Heart left ventricle (tissue), 16 donors: ENCODE measurements at regions not wholly inside any gene's neighbourhood (a gene's known extent, or its start where the extent isn't known, plus 50 kb on each side); places are given as distances from the start of the nearest gene placed in this dataset.

Experiments used
- ATAC-seq, 4 donors: fragments of 200-7000 bp; cut with Tn5 transposase; one replicate each; pipeline ENCODE4 v1.9.1; 2020 to 2022; ENCODE audit warnings: moderate library complexity in 4 of 4, mild to moderate bottlenecking in 3 of 4, moderate number of reproducible peaks in 1 of 4
- DNase-seq, 5 donors: peaks; one replicate each; pipeline ENCODE4 v3.0.0-alpha.2; 2020
- H3K27ac ChIP-seq, 12 donors: fragments of 200-600 bp; sonication (generic) in 4 of 12; one replicate each; pipeline versions ENCODE4 v1.5.0 to v1.8.0; 2016 to 2022; ENCODE audit warnings: mild to moderate bottlenecking in 2 of 12
- H3K27me3 ChIP-seq, 9 donors: fragments of 200-600 bp; sonication (generic) in 2 of 9; one replicate each; pipeline versions ENCODE4 v1.5.1 to v1.8.0; 2016 to 2022; ENCODE audit warnings: mild to moderate bottlenecking in 3 of 9
- H3K36me3 ChIP-seq, 9 donors: fragments of 200-600 bp; sonication (generic) in 2 of 9; one replicate each; pipeline versions ENCODE4 v1.5.0 to v1.8.0; 2018 to 2022; ENCODE audit warnings: mild to moderate bottlenecking in 2 of 9
- H3K4me1 ChIP-seq, 12 donors: fragments of 200-600 bp; sonication (generic) in 4 of 12; one replicate each; pipeline versions ENCODE4 v1.5.0 to v1.8.0; 2016 to 2022; ENCODE audit warnings: mild to moderate bottlenecking in 3 of 12
- H3K4me3 ChIP-seq, 12 donors: fragments of 200-600 bp; sonication (generic) in 4 of 12; one replicate each; pipeline versions ENCODE4 v1.5.0 to v1.8.0; 2017 to 2022; ENCODE audit warnings: mild to moderate bottlenecking in 9 of 12, moderate library complexity in 4 of 12
- H3K9me3 ChIP-seq, 12 donors: fragments of 200-600 bp; sonication (generic) in 4 of 12; one replicate each; pipeline versions ENCODE4 v1.5.0 to v1.8.0; 2016 to 2022; ENCODE audit warnings: mild to moderate bottlenecking in 1 of 12
- POLR2A ChIP-seq, 2 donors: fragments of 450-650 bp; IDR thresholded peaks; one replicate each; pipeline ENCODE4 v1.6.1; 2017; ENCODE audit warnings: antibody characterized with exemption in 2 of 2, mild to moderate bottlenecking in 2 of 2, moderate library complexity in 2 of 2
- WGBS, 4 donors: extraction: QIAGEN DNeasy Blood & Tissue Kit in 2 of 4; methylation state at CpG; one replicate each; pipeline versions ENCODE4 v1.1.5 to v1.1.7; 2013 to 2018; 5-methylcytosine and 5-hydroxymethylcytosine counted together
- intact Hi-C, 10 donors: fragments of 100-400 bp; cut with DNase I; formaldehyde crosslinking; loops; one replicate each; pipeline versions ENCODE4 v1.11.1 to v1.14.2; 2022
- TF ChIP-seq, protein P1 (sequence below), 12 donors: fragments of 200-600 bp; sonication (generic) in 4 of 12; IDR thresholded peaks; one replicate each; pipeline versions ENCODE4 v1.5.0 to v1.8.0; 2018 to 2022; ENCODE audit warnings: antibody characterized with exemption in 12 of 12, mild to moderate bottlenecking in 5 of 12
- donor health status: ischemic (EF 13 %, LVEDD 7.1; RV severe dilation, severe dysfunction).
- donor health status: healthy with polysubstance abuse.
- donor health status: DM: no; HTN: yes; CAD: no.
- donor health status: DM: no; HTN: no; CAD: no.
- donor health status: ischemic (EF 25% LVEDD 6.9; RV normal size, moderate dysfunction).
- donor health status: ischemic (EF 25% LVEDD 5.7; RV mildly dilated, moderate dysfunction).
- donor health status: healthy.
- donor health status: DM: yes; HTN: yes; CAD: no.
- donor health status: ischemic (EF 35%, LVEDD 5.7; RV mildly dilated, moderate dysfunction).
- donor health status: nonischemic (EF 11% LVEDD 7.7; RV severe dilation, severe dysfunction).
- donor health status: DM: yes; HTN: yes; CAD: no.
- donor health status: PGD.
- donor health status: ischemic (EF 29% LVEDD 5.4; RV normal size, mild dysfunction).
- donor health status: nonischemic (EF 23%, LVEDD 6.1; RV moderate dilation, normal function).

GRCh38 chr7:113998934-113999333 lies 80.1 kb upstream of the PPP1R3A start:
- Histone ChIP-seq H3K36me3 (no peaks in the 10 kb centered on the region), H3K27ac (no peak overlapping the region), H3K4me1 (no peaks in the 10 kb centered on the region), H3K27me3 (no peaks in the 10 kb centered on the region), H3K9me3 (peaks cover 0 to 24% (median 3%) of the 10 kb centered on the region in 12 donors), H3K4me3 (no peak overlapping the region)
- TF ChIP-seq, protein P1, sequence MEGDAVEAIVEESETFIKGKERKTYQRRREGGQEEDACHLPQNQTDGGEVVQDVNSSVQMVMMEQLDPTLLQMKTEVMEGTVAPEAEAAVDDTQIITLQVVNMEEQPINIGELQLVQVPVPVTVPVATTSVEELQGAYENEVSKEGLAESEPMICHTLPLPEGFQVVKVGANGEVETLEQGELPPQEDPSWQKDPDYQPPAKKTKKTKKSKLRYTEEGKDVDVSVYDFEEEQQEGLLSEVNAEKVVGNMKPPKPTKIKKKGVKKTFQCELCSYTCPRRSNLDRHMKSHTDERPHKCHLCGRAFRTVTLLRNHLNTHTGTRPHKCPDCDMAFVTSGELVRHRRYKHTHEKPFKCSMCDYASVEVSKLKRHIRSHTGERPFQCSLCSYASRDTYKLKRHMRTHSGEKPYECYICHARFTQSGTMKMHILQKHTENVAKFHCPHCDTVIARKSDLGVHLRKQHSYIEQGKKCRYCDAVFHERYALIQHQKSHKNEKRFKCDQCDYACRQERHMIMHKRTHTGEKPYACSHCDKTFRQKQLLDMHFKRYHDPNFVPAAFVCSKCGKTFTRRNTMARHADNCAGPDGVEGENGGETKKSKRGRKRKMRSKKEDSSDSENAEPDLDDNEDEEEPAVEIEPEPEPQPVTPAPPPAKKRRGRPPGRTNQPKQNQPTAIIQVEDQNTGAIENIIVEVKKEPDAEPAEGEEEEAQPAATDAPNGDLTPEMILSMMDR (IDR thresholded peaks at IDR 0.05), result no peak
- no peak for TF ChIP-seq POLR2A (IDR thresholded peaks at IDR 0.05)
- ATAC-seq (no peak), DNase-seq (no peak)
- intact Hi-C loops, result no loop called here

DNA sequence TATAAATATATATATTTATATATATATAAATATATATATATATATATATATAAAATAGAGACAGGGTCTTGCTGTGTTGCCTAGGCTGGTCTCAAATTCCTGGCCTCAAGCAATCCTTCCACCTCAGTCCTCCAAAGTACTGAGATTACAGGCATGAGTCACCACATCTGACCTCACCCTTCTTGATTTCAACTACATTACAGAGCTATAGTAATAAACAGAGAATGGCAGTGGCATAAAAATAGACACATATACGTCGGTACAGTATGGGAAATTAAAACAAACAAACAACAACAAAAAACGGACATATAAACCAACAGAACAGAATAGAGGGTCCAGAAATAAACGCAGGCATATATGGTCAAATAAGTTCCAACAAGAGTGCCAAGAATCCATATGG lies 77.6 kb upstream of the PPP1R3A start:
- intact Hi-C loops, result no loop called here
- Histone ChIP-seq H3K4me3 (no peak overlapping the region), H3K9me3 (peaks cover 0 to 11% (median 0%) of the 10 kb centered on the region in 12 donors), H3K27me3 (no peaks in the 10 kb centered on the region), H3K27ac (no peak overlapping the region), H3K36me3 (no peaks in the 10 kb centered on the region), H3K4me1 (no peaks in the 10 kb centered on the region)
- TF ChIP-seq, protein P1 (IDR thresholded peaks at IDR 0.05), result no peak
- TF ChIP-seq POLR2A (IDR thresholded peaks at IDR 0.05), result no peak
- no peak for DNase-seq
- 43 to 76% (median 68%) methylated on average over 4 of the region's 4 CpGs for WGBS, 4 donors
- no peak for ATAC-seq

DNA sequence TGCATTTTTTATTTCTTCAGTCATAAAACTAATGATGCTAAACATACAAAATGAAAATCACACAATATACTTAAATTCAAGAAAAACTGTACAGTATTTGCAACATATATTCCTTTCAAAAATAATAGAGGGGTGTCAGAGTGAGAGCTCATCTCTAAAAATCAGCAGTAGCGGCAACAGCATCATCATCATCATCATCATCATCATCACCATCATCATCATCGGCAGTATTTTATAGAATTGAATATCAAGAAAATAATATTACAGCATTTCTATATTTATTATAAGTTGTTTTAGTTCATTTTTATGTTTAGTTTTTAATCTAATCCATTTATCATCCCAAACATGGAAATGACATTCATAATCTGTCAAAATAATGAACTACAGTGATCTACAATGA lies 67.4 kb upstream of the PPP1R3A start:
- Histone ChIP-seq H3K27me3 (no peaks in the 10 kb centered on the region), H3K4me3 (no peak overlapping the region), H3K4me1 (no peaks in the 10 kb centered on the region), H3K9me3 (no peaks in the 10 kb centered on the region), H3K27ac (no peak overlapping the region), H3K36me3 (no peaks in the 10 kb centered on the region)
- TF ChIP-seq, protein P1 (IDR thresholded peaks at IDR 0.05), result no peak
- TF ChIP-seq POLR2A (IDR thresholded peaks at IDR 0.05), result no peak
- 91 to 98% (median 95%) methylated on average over 2 of the region's 2 CpGs for WGBS, 4 donors
- DNase-seq (no peak), ATAC-seq (no peak)
- intact Hi-C loops, result loop anchor here in 1 of 10 donors (10.0 kb wide), 1 partner anchor 61 kb away; no protein-coding TSS in a partner anchor

DNA sequence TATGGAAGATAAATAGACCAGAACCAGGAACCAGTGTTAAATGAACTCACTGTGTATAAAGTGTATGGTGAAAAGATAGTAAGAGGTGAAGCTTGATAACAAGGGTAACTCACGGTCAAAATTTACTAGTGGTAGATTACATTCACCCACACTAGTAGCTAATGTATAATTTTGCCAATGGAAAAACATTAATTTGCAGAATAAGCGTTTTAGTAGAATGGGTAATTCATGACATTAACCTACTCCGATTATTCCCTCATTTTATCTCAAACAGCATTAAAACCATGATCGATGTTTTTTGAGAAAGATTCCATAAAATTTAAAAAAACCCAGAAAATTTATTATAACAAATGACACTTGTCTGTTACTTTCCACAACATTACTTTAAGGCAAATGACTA lies 57.7 kb upstream of the PPP1R3A start:
- no peak for DNase-seq
- 82 to 86% (median 85%) methylated on average over 4 of the region's 4 CpGs for WGBS, 4 donors
- Histone ChIP-seq H3K27me3 (no peaks in the 10 kb centered on the region), H3K36me3 (no peaks in the 10 kb centered on the region), H3K9me3 (no peaks in the 10 kb centered on the region), H3K4me3 (no peak overlapping the region), H3K27ac (no peak overlapping the region), H3K4me1 (no peaks in the 10 kb centered on the region)
- no peak for TF ChIP-seq POLR2A (IDR thresholded peaks at IDR 0.05)
- TF ChIP-seq, protein P1 (IDR thresholded peaks at IDR 0.05), result no peak
- no peak for ATAC-seq
- intact Hi-C loops, result no loop called here
